ENCODE measurements at regions not wholly inside any gene's neighbourhood (a gene's known extent, or its start where the extent isn't known, plus 50 kb on each side); places are given as distances from the start of the nearest gene placed in this dataset.
A peak's percentile ranks its signal among the peaks of the same experiment; 100 is the strongest.

- DNase-seq, result no peak
These were observed 366.9 kb upstream of the BTBD3 start for GRCh38 chr20:11550657-11551338.

- no peak for DNase-seq
These were observed 366.2 kb upstream of the BTBD3 start for GRCh38 chr20:11551479-11551878.

- DNase-seq, result no peak
These were observed 364.1 kb upstream of the BTBD3 start for GRCh38 chr20:11553603-11554002.

GRCh38 chr20:11555510-11555909 is 362.2 kb upstream of the BTBD3 start:
- DNase-seq, result no peak

GRCh38 chr20:11556410-11556809 is 361.3 kb upstream of the BTBD3 start:
- DNase-seq, result no peak

- no peak for DNase-seq
These were observed 353.2 kb upstream of the BTBD3 start for GRCh38 chr20:11564491-11564890.

- no peak for DNase-seq
These were observed 348.5 kb upstream of the BTBD3 start for GRCh38 chr20:11569163-11569562.

GRCh38 chr20:11573507-11573906 is 344.2 kb upstream of the BTBD3 start:
- DNase-seq, result no peak

GRCh38 chr20:11581271-11581670 is 336.4 kb upstream of the BTBD3 start:
- no peak for DNase-seq

GRCh38 chr20:11582060-11582459 is 335.6 kb upstream of the BTBD3 start:
- DNase-seq, result no peak

- peak; percentile 13 for DNase-seq
These were observed 331.8 kb upstream of the BTBD3 start for GRCh38 chr20:11585752-11586352.

- no peak for DNase-seq
These were observed 328.8 kb upstream of the BTBD3 start for GRCh38 chr20:11588875-11589274.

GRCh38 chr20:11591965-11592364 is 325.7 kb upstream of the BTBD3 start:
- no peak for DNase-seq

- DNase-seq, result no peak
These were observed 313.4 kb upstream of the BTBD3 start for GRCh38 chr20:11604339-11604738.

GRCh38 chr20:11607047-11607446 is 310.6 kb upstream of the BTBD3 start:
- no peak for DNase-seq

- DNase-seq, result no peak
These were observed 309.0 kb upstream of the BTBD3 start for GRCh38 chr20:11608736-11609135.

- DNase-seq, result no peak
These were observed 293.0 kb upstream of the BTBD3 start for GRCh38 chr20:11624704-11625103.

- DNase-seq, result no peak
These were observed 291.1 kb upstream of the BTBD3 start for GRCh38 chr20:11626551-11626950.

GRCh38 chr20:11642866-11643265 is 274.8 kb upstream of the BTBD3 start:
- no peak for DNase-seq

- no peak for DNase-seq
These were observed 271.3 kb upstream of the BTBD3 start for GRCh38 chr20:11646359-11646758.

GRCh38 chr20:11650566-11650965 is 267.1 kb upstream of the BTBD3 start:
- no peak for DNase-seq

- DNase-seq, result no peak
These were observed 266.6 kb upstream of the BTBD3 start for GRCh38 chr20:11651138-11651537.

- no peak for DNase-seq
These were observed 266.0 kb upstream of the BTBD3 start for GRCh38 chr20:11651647-11652046.

GRCh38 chr20:11652128-11652527 is 265.6 kb upstream of the BTBD3 start:
- peak; percentile 10 for DNase-seq

GRCh38 chr20:11654766-11655165 is 262.9 kb upstream of the BTBD3 start:
- DNase-seq, result peak; percentile 25
